ENCODE measurements at regions not wholly inside any gene's neighbourhood (a gene's known extent, or its start where the extent isn't known, plus 50 kb on each side); places are given as distances from the start of the nearest gene placed in this dataset.

DNA sequence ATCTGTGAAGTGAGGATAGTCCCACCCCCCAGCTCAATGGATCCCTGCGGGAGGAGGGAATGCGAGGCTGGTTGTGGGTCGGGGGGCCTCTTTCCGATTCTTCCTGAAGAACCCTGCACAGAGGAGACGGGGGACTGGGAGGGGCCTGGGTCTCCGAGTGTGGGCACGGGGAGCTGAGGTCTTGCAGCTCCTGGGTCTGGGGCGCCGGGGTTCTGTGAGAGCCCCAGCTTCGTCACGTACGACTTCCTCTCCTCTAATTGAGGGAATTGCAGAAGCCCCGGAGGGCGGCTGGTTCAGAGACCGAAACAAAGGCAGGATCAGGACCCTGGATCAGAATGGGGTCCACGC, 66.6 kb downstream of the DIO3 start:
- TF ChIP-seq CTCF (IDR thresholded peaks at IDR 0.05) = no peak
- TF ChIP-seq POLR2A (IDR thresholded peaks at IDR 0.05) = no peak
